GM18498 (cell line): ENCODE measurements at regions not wholly inside any gene's neighbourhood (a gene's known extent, or its start where the extent isn't known, plus 50 kb on each side); places are given as distances from the start of the nearest gene placed in this dataset.
A peak's percentile ranks its signal among the peaks of the same experiment; 100 is the strongest.
"Not testable (repeated sequence)": the region's sequence is repeated elsewhere in the genome, so short reads cannot be mapped to it uniquely, and the experiment has no call there.

Experiments
- ATAC-seq: cut with Tn5 transposase; IDR thresholded peaks from one replicate; pipeline ENCODE4 v1.9.1; 2021; ENCODE audit warnings: mild to moderate bottlenecking, moderate library complexity; ENCODE audit not compliant: unreplicated experiment

DNA sequence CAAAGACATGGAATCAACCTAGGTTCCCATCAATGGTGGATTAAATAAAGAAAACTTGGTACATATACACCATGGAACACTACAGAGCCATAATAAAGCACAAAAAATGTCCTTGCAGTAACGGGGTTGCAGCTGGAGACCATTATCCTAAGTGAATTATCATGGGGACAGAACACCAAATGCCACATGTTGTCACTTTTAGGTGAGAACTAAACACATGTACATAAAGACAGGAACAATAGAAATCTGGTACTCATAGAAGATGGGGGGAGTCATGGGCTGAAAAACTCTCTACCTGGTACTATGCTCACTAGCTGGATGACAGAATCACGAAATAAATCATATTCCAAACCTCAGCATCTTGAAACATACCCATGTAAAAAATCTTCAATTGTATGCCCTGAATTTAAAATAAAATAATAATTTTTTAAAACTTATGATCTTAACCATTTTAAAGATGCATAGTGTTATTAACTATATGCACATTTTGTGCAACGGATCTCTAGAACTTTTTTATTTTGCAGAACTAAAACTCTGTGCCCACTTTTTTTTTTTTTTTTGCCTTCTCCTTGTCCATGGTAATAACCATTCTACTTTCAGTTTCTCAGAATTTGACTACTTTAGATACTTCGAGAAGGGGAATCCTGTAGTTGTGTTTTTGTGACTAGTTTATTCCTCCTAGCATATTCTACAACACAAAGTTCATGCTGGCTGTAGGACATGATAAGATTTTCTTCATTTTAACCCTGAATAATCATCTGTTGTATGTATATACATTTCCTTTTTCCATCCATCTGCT lies 1081.6 kb upstream of the ACO1 start:
- ATAC-seq, result peak; percentile 66

- ATAC-seq, result no peak
Measured at GRCh38 chr9:31304576-31304975, 1079.9 kb upstream of the ACO1 start.

DNA sequence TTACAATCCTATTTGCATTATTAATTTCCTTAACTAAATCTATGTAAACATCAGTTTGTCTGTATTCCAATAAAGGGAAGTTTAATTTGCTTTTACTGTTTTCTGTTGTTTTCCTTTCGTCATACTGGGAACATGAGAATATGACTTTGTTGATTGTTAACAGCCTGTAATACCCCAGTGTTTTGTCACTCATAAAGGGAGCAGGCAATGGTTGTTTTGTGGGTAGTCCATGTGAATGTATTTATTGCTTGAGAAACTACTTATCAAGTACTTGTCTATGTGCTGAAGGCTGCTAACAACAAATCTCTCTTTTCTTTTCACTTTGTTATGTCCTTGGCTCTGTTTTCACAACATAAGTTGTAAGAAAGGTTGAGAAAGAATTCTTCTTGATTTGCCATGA lies 1070.2 kb upstream of the ACO1 start:
- no peak for ATAC-seq

- ATAC-seq, result no peak
Measured at GRCh38 chr9:31320494-31320893, 1063.9 kb upstream of the ACO1 start.

- no peak for ATAC-seq
Measured at GRCh38 chr9:31321256-31321655, 1063.2 kb upstream of the ACO1 start.

DNA sequence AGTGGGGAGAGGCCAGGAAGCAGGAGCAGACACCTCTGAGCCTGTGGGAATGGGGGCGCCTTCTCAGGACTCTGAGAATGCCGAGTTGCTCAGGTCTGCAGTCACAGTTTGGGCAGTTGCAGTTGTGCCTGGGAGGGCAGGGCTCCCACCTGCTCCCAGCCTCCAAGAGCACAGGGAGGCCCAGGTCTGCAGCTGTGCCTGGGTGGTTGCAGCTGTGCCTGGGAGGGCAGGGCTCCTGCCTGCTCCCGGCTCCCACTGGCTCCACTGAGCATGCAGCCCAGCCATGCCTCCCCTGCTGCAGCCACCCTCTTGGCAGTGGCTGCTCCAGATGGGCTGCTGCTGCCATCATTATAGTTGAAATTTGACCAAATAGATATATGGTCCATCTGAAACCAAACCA lies 1062.8 kb upstream of the ACO1 start:
- ATAC-seq, result no peak

DNA sequence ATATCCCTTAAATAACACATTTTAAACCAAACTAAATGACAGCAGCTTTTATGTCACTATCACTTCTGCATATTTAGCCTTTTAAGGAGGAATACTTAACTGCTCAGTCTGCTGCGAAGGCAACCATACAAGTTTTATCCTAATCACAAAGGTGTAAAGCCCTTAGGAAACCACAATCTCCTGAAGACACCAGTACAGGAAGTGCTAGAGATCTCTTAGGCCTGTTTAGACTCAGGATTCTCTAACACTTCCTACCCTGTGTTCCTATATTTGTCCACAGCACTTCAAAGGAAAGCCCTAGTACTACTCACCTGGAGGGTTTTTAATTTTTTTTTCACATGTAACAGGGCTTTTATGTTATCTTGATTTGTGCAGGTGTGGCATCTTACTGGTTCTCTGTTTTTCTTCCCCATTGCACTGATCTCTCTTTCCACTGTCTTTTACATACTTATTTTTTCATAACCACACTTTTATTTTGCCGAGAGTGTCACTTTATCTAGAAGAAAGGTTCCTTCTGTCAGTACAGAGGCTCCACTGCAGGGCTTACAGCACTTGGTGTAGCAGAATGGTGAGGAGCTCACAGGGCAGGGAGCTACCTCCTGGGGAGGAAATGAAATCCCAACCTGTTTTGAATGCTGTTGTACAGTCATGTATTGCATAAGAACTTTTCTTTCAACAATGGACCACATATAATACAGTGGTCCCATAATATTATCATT lies 1060.6 kb upstream of the ACO1 start:
- peak; percentile 69 for ATAC-seq

DNA sequence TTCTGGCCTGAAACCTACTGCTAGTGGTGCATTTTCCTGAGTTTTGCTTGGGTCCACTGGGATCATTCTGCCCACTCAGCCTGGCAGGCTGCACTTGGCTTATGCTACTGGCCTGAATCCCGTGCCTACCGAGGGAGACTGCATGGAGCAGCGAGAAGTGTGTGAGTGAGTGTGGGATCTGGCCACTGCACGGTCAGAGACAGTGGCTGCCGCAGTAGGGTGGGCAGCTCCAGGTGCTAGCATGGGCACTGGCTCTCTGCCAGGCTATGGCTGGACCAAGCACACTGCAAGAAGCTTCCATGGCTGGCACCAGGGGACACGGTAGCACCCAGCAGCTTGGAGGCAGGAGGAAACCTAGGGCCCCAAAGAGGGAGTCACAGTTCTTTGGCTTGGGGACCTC lies 1058.7 kb upstream of the ACO1 start:
- ATAC-seq, result no peak

DNA sequence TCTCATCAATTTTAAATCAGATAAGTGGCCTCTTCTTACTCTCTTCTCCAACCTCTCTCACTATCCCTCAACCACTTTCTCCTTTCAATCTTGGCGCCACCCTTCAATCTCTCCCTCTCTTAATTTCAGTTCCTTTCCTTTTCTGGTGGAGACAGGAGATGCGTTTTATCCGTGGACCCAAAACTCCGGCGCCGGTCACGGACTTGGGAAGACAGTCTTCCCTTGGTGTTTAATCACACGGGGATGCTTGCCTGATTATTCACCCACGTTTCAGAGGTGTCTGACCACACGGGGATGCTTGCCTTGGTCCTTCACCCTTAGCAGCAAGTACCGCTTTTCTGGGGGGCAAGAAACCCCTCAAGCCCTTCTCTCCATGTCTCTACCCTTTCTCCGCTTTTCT lies 1057.6 kb upstream of the ACO1 start:
- ATAC-seq, result not testable (repeated sequence)

DNA sequence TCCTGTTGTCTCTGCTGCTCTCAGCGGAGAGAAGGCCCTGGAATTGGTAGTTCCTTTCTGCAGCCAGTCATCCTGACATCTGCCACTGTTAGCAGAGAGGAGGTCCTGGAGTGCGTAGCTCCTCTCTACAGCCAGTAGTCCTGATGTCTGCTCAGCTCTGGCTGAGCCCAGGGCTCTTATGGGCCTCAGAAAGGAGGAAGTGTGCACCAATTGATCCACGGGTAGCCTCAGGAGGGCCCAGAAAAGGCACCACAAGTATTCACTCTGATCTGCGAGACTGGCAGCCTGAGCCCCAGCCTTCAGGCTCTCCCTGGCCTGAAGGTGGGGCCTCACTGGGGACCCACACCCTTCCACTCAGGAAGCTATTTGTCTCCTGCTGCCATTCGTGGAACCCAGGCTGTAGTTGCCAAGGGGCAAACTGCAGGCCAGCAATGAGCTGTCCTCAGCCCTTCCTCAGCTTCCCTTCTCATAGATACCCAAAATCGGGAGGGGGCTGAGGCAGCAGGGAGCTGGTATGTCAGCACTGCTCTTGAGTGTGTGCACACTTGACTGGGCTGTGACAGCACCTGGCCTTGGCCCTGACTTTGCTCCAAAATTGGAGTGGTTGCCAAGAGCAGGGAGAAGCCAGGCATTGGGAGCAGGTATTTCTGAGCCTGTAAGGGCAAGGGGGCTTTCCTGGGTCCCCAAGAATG lies 1049.5 kb upstream of the ACO1 start:
- ATAC-seq, result no peak

DNA sequence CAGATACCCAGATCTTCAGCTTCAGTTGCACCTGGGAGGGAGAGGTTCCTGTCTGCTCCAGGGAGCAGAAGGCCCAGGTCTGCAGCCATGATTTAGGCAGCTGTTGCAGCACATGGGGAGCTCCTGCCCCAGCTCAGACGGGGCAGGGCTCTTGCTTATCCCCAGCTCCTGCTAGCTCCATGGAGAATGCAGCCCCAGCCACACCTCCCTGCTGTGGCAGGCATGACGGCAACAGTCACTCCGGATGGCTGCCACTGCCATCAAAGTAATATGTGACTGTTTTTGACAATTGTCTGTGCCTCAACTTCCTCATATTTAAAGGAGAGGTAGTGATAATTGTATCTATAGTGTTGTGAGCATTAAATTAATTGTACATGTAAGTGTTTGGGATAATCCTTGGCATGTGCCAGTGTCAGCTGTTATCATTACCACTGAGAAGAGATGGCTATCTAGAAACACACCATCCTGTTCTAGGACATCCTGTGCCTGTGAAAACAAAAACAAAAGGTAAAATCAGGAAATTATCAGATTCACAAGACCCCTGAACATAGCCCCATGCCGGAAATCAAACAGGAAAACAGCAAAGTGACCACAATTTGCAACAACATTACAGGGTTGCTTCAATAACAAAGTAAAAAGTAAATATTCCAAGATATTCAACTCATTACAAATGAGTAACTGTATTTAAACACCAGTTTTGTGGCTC lies 1048.8 kb upstream of the ACO1 start:
- ATAC-seq, result no peak

- ATAC-seq, result no peak
Measured at GRCh38 chr9:31336386-31336785, 1048.1 kb upstream of the ACO1 start.

- ATAC-seq, result no peak
Measured at GRCh38 chr9:31336841-31337240, 1047.6 kb upstream of the ACO1 start.

- peak; percentile 99 for ATAC-seq
Measured at GRCh38 chr9:31347082-31347617, 1037.3 kb upstream of the ACO1 start.

GRCh38 chr9:31355159-31355882 lies 1029.1 kb upstream of the ACO1 start:
- no peak for ATAC-seq

DNA sequence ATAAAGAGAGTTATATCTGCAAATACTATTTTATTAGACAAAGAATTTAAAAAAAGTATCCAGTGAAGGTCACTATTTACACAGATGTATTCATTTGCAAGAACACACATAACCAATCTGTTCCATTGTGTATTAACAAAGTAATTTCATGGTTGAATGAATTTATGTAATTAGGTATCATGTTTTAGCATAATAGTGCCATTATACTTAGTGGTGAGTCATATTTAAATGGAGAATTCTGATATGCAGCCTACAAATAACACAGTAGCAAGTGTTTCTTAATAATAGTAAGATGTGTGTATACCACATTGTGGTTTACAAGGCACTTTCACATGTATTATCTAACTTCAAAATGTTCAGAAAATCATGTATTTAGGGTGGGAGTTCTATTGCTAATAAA lies 1028.5 kb upstream of the ACO1 start:
- no peak for ATAC-seq

GRCh38 chr9:31359071-31359470 lies 1025.4 kb upstream of the ACO1 start:
- no peak for ATAC-seq

DNA sequence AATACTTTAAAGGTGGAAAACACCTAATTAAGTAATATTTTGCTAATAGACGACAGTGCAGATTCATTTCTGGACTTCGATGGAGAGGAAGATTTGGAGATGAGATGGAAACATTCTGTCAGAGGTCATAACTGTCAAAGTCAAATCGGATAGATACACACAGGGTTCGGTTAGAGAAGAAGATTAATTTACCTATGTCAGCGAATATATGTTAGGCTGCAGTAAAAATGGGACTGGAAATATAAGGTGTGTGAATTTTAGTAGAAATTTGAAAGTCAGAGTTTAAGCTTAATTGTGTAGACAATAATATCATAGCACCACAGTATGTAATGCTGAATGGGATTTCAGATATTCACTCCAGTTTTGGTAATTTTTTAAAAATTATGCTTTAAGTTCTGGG lies 1020.3 kb upstream of the ACO1 start:
- ATAC-seq, result no peak

DNA sequence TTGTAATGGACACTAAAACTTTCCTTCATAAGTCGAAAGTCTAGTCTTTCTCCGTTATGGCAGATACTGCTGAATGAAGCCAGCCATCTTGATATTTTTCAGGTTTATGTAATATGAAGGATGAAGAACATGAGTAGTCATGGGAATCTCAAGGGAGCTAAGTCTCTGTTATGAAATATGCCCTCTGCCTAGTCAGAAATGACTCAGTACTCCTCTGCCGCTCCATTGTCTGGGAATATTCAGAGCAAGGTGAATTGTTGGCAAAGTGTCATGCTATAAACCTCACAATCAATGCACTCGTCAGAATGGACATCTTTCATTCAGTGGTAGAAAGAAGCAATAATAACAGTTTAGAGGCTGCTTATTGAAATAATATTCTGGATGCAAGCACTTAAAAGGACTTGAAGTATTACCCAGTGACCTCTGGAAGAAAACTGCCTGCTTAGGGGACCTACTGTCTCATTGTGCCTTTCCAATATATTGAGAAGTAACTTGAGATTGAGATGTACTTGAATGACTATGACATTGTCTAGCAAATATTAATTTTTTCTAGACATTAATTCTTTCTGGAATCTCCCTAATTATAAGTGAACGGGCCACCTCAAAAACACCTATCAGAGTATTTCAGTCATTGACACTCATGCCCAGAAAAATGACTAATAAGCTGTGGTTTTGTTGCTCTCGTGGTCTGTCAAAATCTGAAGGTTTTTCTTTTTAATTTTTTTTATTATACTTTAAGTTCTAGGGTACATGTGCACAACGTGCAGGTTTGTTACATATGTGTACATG lies 1011.5 kb upstream of the ACO1 start:
- ATAC-seq, result no peak

DNA sequence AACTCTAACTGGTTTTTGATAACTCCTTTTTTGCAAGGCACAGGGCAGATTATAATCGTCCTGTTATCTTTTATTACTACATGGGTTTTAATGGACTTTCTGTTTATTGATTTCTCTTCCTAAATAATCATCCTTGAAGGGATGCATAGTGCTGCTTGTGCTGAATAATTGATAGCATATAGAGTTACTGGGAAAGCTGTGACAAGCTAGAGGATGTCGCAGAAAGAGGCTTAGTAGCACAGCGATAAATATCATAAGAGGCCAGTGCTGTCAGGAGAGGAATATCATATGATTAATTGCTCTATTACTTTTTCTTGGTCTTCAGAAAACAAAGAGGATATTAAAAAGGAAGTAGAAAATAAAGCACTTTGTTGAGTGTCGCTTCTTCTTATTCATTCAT lies 1007.1 kb upstream of the ACO1 start:
- ATAC-seq, result no peak
